ENCODE measurements at regions not wholly inside any gene's neighbourhood (a gene's known extent, or its start where the extent isn't known, plus 50 kb on each side); places are given as distances from the start of the nearest gene placed in this dataset.
"Not testable (repeated sequence)": the region's sequence is repeated elsewhere in the genome, so short reads cannot be mapped to it uniquely, and the experiment has no call there.

DNA sequence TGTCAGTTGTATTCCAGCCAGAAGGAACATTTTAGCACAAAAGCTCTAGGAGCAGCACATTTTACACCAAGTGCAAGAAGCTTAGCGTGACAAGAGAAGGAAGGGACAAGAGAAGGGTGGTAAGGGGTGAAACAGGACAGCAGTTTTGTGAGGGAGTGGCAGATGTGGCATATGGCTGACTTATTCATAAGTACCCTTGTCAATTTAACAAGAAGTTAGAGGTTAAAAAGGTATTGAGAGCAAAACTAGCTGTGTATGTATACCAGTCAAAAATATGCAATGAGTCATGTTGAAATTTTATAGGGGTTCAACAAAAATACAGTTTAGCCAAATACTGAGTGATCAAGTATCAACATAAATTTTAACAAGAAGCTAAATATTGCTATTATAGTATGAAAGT is 561.5 kb upstream of the POT1 start:
- DNase-seq (ENCODE audit: extremely low read depth, low read depth, low spot score): no peak

DNA sequence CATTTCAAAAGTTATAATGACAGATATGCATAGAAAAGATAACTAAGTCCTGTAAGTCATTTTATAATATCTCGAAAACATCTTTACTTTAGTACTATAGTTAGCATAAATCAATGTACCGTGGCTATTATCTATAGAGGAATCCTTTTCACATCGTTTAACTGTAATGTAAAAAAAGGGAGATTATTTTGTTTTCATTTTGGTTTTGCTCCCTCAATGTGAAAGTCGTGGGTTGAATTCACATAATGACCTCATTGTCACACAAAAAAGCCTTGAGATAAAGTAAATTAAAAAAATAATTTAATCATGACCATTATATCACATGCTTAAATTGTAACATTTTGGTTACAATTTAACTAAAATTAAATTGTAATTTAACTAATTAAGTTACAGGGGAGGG is 560.5 kb upstream of the POT1 start:
- DNase-seq (ENCODE audit: extremely low read depth, low read depth, low spot score): no peak

DNA sequence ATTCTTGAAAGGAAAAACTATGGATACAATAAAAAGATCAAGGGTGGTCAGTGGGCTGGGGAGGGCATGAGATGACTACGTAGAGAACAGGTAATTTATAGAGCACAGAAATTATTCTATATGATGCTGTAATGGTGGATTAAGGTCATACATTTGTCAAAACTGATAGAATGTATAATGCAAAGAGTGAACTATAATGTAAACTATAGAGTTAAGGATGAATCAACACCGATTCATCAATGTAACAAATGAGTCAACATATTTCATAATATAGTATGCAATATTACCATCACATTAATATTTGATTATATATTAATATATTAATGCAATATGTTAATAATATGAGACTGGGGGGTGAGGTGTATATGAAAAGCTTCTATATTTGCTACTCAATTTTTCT is 555.6 kb upstream of the POT1 start:
- DNase-seq (ENCODE audit: extremely low read depth, low read depth, low spot score): no peak

DNA sequence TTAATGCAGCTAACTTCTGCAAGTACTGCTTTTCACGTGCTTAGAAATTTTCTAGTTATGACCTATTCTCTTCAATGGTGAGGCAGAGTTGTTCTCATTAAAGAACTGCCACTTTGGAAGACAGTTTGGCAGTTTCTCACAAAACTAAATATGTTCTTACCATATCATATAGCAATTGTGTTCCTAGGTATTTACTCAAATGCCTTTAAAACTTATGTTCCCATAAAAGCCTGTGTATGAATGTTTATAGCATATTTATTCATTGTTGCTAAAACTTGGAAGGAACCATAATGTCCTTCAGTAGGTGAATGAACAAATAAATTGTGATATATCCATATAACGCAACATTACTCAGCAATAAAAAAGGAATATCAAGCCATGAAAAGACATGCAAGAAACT is 555.1 kb upstream of the POT1 start:
- no peak for DNase-seq (ENCODE audit: extremely low read depth, low read depth, low spot score)

DNA sequence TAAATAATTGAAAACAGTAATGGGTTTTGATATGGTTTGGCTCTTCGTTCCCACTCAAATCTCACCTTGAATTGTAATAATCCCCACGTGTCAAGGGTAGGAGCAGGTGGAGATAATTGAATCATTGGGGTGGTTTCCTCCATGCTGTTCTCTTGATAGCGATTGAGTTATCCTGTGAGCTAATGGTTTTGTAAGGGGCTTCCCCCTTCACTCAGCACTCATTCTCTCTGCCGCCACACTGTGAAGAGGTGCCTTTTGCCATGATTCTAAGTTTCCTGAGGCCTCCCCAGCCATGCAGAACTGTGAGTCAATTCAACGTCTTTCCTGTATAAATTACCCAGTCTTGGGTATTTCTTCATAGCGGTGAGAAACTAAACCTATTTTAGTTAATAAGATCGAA is 551.7 kb upstream of the POT1 start:
- DNase-seq (ENCODE audit: extremely low read depth, low read depth, low spot score): no peak

DNA sequence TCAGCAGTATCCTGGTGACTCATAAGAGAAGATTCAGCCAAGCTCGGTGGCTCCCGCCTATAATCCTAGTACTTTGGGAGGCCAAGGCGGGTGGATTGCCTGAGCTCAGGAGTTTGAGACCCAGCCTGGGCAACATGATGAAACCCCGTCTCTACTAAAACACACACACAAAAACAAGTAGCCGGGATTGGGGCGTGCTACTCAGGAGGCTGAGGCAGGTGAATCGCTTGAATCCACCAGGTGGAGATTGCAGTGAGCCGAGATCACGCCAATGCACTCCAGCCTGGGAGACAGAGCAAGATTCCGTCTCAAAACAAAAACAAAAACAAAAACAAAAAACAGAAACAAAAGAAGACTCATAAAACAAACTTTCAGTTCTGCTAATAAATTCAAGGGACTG is 551.1 kb upstream of the POT1 start:
- DNase-seq (ENCODE audit: extremely low read depth, low read depth, low spot score): no peak

DNA sequence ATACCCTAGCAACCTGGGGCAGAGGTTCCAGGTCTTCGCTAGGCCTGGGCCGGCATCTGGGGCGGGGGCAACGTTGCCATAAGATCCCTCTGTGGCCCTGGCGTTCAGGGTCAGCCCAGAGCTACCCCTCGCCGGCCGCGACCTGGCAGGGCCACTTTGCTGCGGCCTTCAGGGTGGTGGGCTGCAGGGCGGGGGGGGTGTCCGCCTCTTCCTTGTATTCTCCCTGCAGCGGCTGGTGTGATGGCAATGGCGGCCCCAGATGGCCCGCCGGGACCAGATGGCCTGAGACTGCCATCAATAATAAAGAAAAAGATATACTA is 539.2 kb upstream of the POT1 start:
- DNase-seq (ENCODE audit: extremely low read depth, low read depth, low spot score): no peak

DNA sequence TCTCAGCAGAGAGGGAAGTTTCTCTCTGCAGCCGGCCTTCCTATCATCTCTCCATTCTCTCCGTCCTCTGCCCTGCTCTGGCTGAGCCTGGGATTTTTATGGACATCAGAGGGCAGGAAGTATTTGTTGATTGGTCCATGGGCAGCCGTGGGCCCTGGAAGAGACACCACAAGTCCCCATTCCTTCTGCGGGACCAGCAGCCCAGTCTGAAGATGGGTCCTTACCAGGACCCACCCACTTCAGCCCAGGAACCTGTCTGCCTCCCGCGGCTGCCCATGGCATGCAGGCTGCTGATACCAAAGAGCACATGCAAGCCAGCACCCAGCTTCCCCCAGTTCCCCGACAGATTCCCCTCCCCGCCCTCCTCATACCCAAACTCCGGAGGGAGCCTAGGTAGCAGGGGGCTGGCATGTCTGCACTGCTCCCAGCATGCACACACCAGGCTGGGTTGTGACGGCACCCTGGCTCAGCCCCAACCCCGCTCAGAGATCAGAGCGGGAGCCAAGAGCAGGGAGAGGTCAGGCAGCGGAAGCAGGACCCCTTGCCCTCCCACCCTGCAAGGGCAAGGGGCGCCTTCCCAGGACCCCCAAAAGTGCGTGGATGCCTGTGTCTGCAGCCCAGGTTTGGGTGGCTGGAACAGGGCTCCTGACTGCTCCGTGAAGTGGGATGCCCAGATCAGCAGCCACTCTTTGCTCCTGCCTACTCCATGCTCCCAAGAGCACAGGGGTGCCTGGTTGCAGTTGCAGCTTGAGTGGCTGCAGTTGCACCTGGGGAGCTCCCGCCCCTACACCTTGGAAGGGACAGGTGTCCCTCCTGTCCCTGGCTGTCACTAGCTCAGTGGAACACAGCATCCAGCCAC is 538.6 kb upstream of the POT1 start:
- no peak for DNase-seq (ENCODE audit: extremely low read depth, low read depth, low spot score)

DNA sequence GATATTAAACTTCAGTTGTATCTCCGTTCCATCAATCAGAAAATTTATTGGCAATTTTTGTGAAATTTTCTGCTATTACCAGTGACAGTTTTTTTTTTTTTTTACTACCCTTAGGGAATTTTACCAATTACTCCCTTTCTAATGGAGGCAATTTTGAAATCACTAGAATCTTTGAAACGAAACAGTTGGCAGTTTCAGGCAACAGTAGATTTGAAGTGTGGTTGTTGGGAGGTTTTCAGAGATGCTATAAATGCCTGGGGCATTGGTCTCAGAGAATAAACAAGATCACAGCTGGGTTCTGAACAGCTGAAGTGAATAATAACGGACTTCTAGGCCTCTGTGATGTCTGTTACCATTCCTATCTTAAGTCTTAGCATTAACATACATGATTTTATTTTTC is 535.9 kb upstream of the POT1 start:
- DNase-seq (ENCODE audit: extremely low read depth, low read depth, low spot score): no peak

DNA sequence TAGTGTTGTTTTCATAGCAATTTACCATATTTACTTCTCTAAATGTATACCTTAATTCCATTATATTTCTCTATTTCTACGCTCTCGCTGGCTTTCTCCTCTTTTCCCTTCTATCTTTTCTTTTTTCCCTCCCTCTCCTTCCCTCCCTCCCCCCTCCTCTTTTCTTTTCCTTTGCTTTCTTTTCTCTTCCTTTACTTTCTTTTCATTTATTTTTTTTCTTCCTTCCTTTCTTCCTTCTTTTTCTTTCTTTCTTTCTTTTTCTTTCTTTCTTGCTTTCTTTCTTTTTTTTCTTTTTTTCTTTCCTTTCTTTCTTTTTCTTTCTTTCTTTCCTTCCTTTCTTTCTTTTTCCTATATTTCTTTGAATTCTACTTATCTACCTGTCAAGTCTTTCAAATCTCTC is 533.0 kb upstream of the POT1 start:
- no peak for DNase-seq (ENCODE audit: extremely low read depth, low read depth, low spot score)

DNA sequence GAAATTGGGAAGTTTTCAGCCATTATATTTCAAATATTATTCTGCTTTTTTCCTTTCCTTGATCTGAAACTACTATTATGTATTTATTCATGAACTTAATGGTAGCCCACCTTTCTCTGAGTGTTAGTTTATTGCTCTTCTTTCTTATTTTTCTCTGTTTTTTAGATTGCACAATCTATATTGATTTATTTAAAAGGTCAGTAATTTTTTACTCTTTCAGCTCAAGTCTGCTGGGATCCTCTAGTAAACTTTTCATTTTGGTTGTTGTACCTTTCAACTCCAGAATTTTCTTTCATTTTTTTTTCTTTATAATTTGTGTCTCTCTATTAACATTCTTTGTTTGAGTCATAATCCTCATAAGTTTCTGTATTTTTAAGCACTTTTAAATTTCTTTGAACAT is 529.4 kb upstream of the POT1 start:
- no peak for DNase-seq (ENCODE audit: extremely low read depth, low read depth, low spot score)

DNA sequence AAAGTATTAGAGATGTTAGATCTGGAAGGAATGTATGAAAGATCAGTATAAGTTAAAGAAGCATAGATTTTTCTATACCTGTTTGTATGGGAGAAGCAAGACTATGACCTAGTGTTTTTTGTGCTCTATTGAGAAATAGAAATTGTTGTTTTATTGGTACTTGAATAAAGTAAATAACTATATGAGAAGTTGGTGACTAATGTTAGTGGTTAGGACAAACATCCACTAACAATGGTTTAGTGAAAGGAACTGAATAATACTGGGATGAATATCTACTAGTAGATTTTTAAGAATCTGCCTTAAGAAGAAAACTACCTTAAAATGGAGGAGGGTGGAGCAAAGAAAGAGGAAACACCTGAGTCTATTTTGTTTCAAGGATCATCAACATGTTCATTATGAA is 521.1 kb upstream of the POT1 start:
- no peak for DNase-seq (ENCODE audit: extremely low read depth, low read depth, low spot score)

DNA sequence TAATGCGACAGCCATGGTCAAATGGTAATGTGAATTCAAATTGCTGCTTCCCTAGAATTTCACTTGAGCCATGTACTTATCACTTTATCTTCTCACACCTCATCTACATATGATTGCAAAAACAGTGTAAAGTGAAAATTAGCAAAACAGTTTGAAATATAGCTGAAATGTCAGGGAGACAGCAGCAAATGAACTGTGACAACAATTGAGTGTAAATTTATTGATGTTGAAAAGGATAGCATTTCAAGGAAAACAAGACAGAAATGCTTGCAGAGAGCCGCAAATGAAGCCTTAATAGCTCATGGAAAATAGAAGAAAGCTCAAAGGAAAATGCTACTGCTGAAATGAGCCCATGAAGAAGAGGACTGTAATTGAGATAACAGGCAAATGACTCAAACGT is 516.2 kb upstream of the POT1 start:
- no peak for DNase-seq (ENCODE audit: extremely low read depth, low read depth, low spot score)

DNA sequence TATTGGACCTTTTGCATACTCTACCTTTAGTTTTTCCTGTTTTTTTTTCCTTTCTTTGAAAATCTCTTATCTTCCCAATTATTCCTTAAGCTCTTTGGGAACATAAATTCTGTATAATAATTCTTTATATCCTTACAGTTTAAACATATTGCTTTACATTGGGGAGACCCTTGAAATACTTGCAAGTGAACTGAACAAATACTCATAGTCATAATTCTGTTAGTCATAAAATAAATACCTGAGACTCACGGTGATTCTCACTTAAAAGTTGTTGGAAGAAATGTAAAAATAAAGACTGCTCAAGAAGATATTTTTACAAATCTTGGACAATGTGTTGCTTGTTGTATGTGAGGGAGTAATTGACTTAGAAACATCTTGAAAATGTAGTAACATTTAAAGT is 515.2 kb upstream of the POT1 start:
- no peak for DNase-seq (ENCODE audit: extremely low read depth, low read depth, low spot score)

DNA sequence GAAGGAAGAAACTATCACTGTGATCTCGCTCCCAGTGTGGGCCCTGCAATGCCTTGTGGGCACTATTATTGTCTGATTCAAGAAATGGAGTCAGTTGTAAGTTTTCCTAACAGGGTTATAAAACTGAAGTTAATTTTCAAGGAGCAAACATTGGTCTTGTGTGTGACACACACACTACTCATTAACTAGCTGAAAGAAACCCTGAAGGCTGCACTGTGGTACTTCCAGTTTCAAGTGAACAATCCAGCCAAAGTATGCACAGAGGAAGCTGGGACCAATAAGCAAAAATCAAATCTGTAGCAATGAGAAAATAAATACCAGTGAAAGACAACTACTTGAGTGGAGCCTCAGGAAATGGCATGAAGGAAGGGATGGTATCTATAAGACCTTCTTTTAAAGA is 506.6 kb upstream of the POT1 start:
- no peak for DNase-seq (ENCODE audit: extremely low read depth, low read depth, low spot score)

DNA sequence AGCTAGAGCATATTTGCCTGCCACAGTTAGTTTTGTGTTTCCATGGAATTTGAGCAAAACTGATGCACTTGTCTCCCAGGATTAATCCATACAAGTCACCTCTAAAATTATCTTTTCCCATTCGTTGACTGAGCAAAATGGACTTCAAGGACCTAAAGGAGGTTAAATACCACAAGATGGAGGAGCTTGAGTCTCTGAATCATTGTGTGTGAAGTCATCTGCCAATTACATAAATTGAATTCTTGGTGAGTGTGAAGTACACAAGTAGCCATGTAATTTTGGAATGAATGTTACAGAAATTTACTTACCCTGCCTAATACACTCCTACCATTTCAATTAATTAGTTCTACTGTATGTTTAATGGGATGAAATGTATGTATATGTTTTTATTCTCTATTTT is 501.7 kb upstream of the POT1 start:
- no peak for DNase-seq (ENCODE audit: extremely low read depth, low read depth, low spot score)

DNA sequence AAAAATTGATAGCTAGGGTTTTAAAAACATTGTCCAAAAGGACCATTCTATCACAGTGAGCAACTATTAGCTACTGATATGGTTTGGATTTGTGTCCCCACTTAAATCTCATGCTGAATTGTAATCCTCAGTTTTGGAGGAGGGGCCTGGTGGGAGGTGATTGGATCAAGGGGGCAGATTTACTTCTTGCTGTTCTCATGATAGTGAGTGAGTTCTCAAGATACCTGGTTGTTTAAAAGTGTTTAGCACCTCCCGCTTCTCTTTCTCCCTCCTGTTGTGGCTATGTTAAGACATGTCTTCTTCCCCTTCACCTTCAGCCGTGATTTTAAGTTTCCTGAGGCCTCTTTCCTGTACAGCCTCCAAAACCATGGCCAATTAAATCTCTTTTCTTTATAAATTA is 500.4 kb upstream of the POT1 start:
- DNase-seq (ENCODE audit: extremely low read depth, low read depth, low spot score): no peak

DNA sequence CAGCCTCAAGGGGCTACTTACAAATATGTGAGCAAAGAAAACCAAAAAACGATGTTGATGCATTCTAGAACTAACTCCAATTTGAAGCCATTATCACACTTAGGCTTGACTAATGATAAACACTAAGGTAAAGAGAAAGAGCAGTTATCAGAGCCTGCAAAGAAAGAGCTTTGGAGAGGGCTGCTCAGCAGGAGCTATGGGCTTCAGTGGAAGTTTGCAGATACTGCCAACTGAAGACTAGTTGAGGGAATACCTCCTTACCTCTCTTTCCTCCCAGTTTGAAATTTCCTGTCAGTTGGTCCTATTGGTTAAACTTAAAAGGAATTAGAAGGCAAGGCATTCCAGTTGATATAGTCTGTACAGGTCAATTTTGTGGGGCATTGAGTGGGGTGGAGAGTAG is 498.1 kb upstream of the POT1 start:
- no peak for DNase-seq (ENCODE audit: extremely low read depth, low read depth, low spot score)

DNA sequence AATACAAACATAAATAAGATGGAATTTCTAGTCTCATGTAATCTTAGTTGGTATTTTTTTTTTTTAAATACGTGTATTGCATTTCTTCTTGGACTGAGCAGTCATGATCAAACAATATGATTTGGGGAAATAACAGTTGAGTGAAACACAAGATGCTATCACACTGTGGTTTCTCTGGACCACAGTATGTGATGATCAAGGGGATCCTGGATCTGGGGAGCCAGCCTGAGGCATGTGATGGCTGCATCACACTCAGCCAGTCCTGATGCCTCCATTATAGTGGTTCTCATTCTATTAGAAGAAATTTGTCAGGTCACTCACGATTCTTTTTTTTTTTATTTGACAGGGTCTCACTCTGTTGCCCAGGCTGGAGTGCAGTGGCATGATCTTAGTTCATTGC is 495.9 kb upstream of the POT1 start:
- no peak for DNase-seq (ENCODE audit: extremely low read depth, low read depth, low spot score)

DNA sequence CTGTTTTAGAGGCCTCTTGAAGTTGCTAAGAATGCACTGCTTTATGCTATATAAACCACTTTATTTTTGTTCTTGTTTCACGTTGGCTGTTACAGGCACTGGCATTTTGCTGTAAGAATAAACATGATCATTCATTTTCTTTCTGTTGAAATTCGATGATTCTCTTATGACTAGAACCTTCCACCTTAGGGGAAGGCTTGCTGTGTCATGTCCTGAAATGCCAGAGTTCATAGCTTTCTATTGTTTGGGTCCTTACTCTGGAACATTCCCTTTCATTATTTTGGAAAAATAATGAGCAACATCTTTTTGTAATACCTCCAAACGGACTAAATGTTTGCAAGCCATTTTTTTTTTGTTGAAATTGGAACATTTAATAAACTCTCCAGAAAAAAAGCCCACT is 495.1 kb upstream of the POT1 start:
- no peak for DNase-seq (ENCODE audit: extremely low read depth, low read depth, low spot score)

DNA sequence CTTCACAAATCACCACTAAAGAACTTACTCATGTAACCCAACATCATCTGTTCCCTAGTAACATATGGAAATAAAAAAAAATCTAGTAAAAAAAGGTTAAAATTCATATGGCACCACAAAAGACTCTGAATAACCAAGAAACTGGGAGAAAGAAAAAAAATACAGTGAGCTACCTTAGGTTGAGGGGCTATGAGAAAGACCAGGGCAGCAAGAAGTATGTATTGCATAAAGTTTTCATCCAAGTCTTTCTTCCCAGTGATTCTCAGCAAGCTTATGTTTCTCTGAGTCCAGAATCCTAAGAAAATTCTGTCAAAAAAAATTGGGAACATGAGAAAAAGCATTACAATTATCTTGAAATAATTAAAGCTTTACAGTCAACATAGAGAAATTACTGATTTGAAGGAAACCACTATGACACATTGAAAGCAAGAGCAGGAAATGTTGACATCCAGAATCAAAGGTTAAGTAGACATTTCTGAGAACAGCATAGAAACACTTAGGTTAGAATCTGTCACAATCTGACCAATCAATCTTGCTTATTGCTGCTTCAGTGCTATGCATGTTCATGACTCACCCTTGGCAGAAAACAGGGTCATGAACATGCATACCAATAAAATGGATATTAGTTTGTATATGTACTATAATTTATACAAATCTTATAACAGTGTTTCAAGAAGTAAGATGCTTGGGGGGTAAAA is 494.0 kb upstream of the POT1 start:
- peak; percentile 64 for DNase-seq (ENCODE audit: extremely low read depth, low read depth, low spot score)

DNA sequence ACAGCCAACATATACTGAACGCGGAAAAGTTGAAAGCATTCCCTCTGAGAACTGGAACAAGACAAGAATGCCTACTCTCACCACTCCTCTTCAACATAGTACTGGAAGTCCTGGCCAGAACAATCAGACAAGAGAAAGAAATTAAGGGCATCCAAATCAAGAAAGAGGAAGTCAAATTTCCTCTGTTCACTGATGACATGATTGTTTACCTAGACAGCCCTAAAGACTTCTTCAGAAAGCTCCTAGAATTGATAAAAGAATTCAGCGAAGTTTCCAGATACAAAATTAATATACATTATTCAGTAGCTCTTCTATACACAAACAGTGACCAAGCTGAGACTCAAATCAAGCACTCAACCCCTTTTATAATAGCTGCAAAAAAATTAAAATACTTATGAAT is 491.8 kb upstream of the POT1 start:
- not testable (repeated sequence) for DNase-seq (ENCODE audit: extremely low read depth, low read depth, low spot score)
